ENCODE measurements at regions not wholly inside any gene's neighbourhood (a gene's known extent, or its start where the extent isn't known, plus 50 kb on each side); places are given as distances from the start of the nearest gene placed in this dataset.

DNA sequence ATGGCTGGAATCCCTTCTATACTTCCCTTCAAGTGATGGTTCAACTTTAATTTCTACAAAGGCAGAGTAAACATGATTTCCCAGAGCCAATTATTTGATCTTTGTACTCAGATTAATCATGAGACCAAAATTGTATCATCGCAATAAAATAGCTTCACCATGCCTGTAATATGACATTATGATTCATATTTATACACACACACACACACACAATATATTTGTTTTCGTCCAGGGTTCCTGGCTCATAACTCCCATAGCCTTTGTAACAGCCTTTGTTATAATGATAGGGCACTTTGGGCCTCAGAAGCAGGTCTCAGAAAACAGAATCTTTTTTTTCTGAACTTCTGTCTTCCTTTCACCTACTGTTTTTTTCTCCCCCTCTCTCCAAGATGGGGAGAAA is 270.6 kb downstream of the ADGRA3 start:
- no peak overlapping the region for H3K27ac Mint-ChIP-seq
- ATAC-seq (ENCODE audit: low read depth) (no peak), DNase-seq (no peak)
- no peaks in the 10 kb centered on the region for H3K36me3 Mint-ChIP-seq
- no peak overlapping the region for H3K4me3 Mint-ChIP-seq
- H3K27me3 Mint-ChIP-seq, result no peaks in the 10 kb centered on the region
- POLR2A ChIA-PET, result no interaction called here
- peaks cover 9% of the 10 kb centered on the region for H3K4me1 Mint-ChIP-seq
- no peaks in the 10 kb centered on the region for H3K9me3 Mint-ChIP-seq

DNA sequence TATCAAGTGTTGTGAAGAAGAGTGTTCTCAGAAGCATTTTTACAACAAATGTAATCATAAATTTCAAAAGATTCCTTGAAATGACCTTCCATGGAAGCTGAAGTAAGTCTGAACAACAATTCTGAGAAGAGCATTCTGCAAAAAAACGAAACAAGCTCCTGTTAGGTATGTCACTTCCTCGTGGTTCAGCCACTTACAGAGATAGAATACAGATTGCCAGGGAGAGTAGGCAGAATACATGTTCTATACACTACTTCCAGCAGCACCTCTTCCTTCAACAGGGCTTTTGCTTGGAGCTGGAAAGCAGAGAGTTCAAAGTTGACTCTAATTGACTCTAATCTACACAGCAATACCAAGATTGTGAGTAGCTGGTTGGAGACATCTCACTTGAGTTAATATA is 274.5 kb downstream of the ADGRA3 start:
- POLR2A ChIA-PET, result no interaction called here
- DNase-seq (no peak), ATAC-seq (ENCODE audit: low read depth) (peak; percentile 73)
- peak overlapping the region; percentile 75 for H3K27ac Mint-ChIP-seq
- H3K9me3 Mint-ChIP-seq, result no peaks in the 10 kb centered on the region
- H3K4me3 Mint-ChIP-seq, result peak overlapping the region; percentile 63
- H3K27me3 Mint-ChIP-seq, result no peaks in the 10 kb centered on the region
- H3K4me1 Mint-ChIP-seq, result peaks cover 10% of the 10 kb centered on the region
- no peaks in the 10 kb centered on the region for H3K36me3 Mint-ChIP-seq

DNA sequence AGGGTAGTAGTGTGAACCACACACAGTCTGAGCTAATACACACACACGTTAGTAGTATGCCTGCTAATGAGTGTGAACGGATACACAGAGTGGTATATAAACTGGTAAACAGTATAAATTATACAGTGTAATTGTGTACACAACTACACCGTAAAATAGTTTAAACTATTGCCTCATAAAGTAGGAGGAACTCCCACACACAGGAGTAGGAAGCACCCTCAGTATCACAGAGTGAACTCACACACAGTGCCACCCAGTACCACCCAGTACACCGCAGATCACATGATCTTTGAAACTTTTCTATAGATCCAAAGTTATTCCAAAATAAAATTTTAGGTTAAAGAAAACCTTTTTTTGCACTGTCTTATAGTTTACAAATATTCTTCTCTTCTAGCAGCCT is 275.1 kb downstream of the ADGRA3 start:
- no peak overlapping the region for H3K4me3 Mint-ChIP-seq
- no peaks in the 10 kb centered on the region for H3K36me3 Mint-ChIP-seq
- no peaks in the 10 kb centered on the region for H3K9me3 Mint-ChIP-seq
- no peak for DNase-seq
- peaks cover 10% of the 10 kb centered on the region for H3K4me1 Mint-ChIP-seq
- POLR2A ChIA-PET, result no interaction called here
- no peak for ATAC-seq (ENCODE audit: low read depth)
- H3K27ac Mint-ChIP-seq, result peak overlapping the region; percentile 47
- H3K27me3 Mint-ChIP-seq, result no peaks in the 10 kb centered on the region

DNA sequence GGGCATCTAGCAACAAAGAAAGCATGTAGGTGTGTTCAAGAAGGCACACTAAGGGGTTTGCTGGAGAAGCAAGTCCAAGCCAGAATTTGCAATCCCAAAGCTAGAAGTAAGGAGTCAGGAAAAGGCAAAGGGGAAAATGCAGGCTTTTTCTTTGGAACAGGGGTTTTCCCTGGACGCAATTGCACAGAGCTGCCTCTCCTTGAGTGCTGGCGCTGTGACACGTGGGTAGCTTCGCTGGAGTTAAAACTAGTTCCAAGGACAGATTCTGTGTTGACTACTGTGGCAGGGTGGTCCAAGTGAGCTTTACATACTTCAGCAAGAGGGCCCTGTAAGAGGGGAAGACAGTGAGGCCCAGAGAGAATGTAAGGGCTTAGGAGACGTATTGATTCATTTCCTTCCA is 277.1 kb downstream of the ADGRA3 start:
- Mint-ChIP-seq H3K9me3 (no peaks in the 10 kb centered on the region), H3K4me3 (no peak overlapping the region), H3K27ac (peak overlapping the region; percentile 67), H3K4me1 (peaks cover 8% of the 10 kb centered on the region), H3K36me3 (no peaks in the 10 kb centered on the region), H3K27me3 (no peaks in the 10 kb centered on the region)
- ATAC-seq (ENCODE audit: low read depth) (no peak), DNase-seq (no peak)
- POLR2A ChIA-PET, result no interaction called here

DNA sequence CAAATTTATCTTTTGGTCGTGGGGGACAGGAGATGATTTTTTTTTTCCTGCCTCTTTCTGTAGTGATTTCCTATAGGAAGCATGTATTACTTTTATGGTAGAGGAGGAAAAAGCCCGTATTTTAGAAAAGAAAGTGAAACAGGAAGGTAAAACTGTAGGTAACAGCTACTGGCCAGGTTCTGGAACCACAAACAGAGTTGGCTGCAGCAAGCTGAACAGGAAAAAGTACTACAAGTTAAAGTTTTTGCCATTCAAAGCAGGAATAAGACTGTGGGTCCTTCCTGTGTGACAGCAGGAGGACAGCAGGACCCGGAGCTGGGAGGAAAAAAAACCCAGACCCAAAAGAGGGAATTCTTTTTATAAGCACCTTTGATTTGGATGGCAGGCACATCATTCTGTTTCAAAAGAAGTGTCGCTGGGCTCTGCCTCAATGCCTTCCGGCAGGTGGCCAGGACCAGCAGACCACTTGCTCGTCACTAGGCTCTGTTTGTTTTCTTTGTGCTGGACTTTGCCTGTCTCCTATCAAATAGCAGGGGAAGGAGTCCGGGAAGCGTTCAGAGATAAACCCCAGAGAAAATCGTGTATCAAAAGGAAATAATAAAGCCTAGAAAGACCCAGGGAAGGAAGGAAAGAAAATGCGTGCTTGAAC is 277.9 kb downstream of the ADGRA3 start:
- H3K27ac Mint-ChIP-seq, result peak overlapping the region; percentile 67
- DNase-seq (no peak), ATAC-seq (ENCODE audit: low read depth) (no peak)
- POLR2A ChIA-PET, result no interaction called here
- peak overlapping the region; percentile 74 for H3K4me3 Mint-ChIP-seq
- no peaks in the 10 kb centered on the region for H3K9me3 Mint-ChIP-seq
- no peaks in the 10 kb centered on the region for H3K36me3 Mint-ChIP-seq
- no peaks in the 10 kb centered on the region for H3K27me3 Mint-ChIP-seq
- peaks cover 7% of the 10 kb centered on the region for H3K4me1 Mint-ChIP-seq

DNA sequence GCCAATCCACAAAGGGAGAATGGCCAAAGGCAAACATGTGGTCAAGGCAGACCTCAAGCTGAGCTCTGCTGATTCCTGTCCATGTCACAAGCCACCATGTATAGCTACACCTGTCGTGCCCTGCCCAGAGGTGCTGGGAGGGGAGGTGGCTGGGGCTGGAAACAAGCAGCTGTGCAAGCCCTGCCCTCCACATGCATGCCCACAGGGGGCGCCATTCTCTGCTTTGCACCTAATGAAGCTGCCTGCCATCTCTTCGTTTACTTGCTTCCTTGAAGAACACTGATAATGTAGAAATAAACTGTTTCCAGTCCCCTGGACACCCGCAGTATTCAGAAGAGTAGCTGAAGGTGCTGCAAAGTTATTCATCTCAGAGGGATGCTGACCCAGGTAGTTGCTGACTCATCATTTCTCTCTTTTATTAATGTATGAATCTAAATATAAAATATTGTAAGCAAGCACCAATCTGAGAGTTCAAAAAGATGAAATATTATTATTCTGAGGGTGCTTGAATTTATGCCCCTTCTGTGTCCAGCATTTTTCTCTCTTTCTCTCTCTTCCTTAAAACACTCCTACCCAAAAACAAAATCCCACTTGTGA is 278.6 kb downstream of the ADGRA3 start:
- Mint-ChIP-seq H3K27me3 (no peaks in the 10 kb centered on the region), H3K27ac (peak overlapping the region; percentile 67), H3K9me3 (no peaks in the 10 kb centered on the region), H3K4me1 (peaks cover 7% of the 10 kb centered on the region), H3K4me3 (peak overlapping the region; percentile 74), H3K36me3 (no peaks in the 10 kb centered on the region)
- DNase-seq, result peak; percentile 64
- ATAC-seq (ENCODE audit: low read depth), result peak; percentile 68
- POLR2A ChIA-PET, result no interaction called here

GRCh38 chr4:22235698-22236097 is 280.2 kb downstream of the ADGRA3 start:
- Mint-ChIP-seq H3K4me3 (no peak overlapping the region), H3K9me3 (no peaks in the 10 kb centered on the region), H3K27me3 (no peaks in the 10 kb centered on the region), H3K4me1 (peaks cover 4% of the 10 kb centered on the region), H3K36me3 (no peaks in the 10 kb centered on the region), H3K27ac (no peak overlapping the region)
- POLR2A ChIA-PET, result no interaction called here
- ATAC-seq (ENCODE audit: low read depth) (no peak), DNase-seq (no peak)

GRCh38 chr4:22233230-22233629 is 282.6 kb downstream of the ADGRA3 start:
- DNase-seq (no peak), ATAC-seq (ENCODE audit: low read depth) (no peak)
- Mint-ChIP-seq H3K4me3 (no peak overlapping the region), H3K36me3 (no peaks in the 10 kb centered on the region), H3K27ac (no peak overlapping the region), H3K4me1 (peaks cover 2% of the 10 kb centered on the region), H3K9me3 (no peaks in the 10 kb centered on the region), H3K27me3 (no peaks in the 10 kb centered on the region)
- POLR2A ChIA-PET, result no interaction called here

GRCh38 chr4:22220965-22221364 is 272.4 kb upstream of the KCNIP4 start:
- ATAC-seq (ENCODE audit: low read depth) (no peak), DNase-seq (no peak)
- Mint-ChIP-seq H3K27me3 (no peaks in the 10 kb centered on the region), H3K9me3 (no peaks in the 10 kb centered on the region), H3K4me3 (no peak overlapping the region), H3K27ac (no peak overlapping the region), H3K36me3 (no peaks in the 10 kb centered on the region), H3K4me1 (no peaks in the 10 kb centered on the region)
- POLR2A ChIA-PET, result no interaction called here

- no peak overlapping the region for H3K27ac Mint-ChIP-seq
- no peaks in the 10 kb centered on the region for H3K36me3 Mint-ChIP-seq
- POLR2A ChIA-PET, result no interaction called here
- DNase-seq (no peak), ATAC-seq (ENCODE audit: low read depth) (no peak)
- no peaks in the 10 kb centered on the region for H3K4me1 Mint-ChIP-seq
- H3K4me3 Mint-ChIP-seq, result no peak overlapping the region
- H3K9me3 Mint-ChIP-seq, result no peaks in the 10 kb centered on the region
- H3K27me3 Mint-ChIP-seq, result no peaks in the 10 kb centered on the region
Observed at GRCh38 chr4:22217480-22217879, 268.9 kb upstream of the KCNIP4 start.

DNA sequence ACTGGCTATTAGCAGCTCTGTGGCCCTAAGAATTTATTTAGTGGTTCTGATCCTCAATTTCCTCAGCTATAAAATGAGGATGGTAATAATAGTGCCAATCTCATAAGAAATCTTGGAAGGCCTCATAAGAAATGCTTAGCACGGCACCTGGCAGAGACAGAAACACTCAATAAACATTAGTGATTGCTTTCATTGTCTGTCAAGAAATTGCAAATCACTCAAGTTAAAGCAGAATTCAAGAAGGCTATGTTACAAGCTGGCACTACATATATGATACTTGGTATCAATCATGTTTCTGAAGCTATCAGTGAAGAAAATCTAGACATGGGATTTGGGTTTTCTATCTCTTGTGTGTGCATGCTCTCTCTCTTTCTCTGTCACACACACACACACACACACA is 267.7 kb upstream of the KCNIP4 start:
- no peaks in the 10 kb centered on the region for H3K4me1 Mint-ChIP-seq

GRCh38 chr4:22215084-22215483 is 266.5 kb upstream of the KCNIP4 start:
- Mint-ChIP-seq H3K36me3 (no peaks in the 10 kb centered on the region), H3K4me3 (no peak overlapping the region), H3K27me3 (no peaks in the 10 kb centered on the region), H3K4me1 (no peaks in the 10 kb centered on the region), H3K27ac (no peak overlapping the region), H3K9me3 (no peaks in the 10 kb centered on the region)
- ATAC-seq (ENCODE audit: low read depth), result no peak
- DNase-seq, result no peak
- POLR2A ChIA-PET, result no interaction called here

More for the DNA sequence above, 267.7 kb upstream of the KCNIP4 start:
- ATAC-seq (ENCODE audit: low read depth) (no peak), DNase-seq (no peak)
- Mint-ChIP-seq H3K4me3 (no peak overlapping the region), H3K27ac (no peak overlapping the region), H3K36me3 (no peaks in the 10 kb centered on the region), H3K9me3 (no peaks in the 10 kb centered on the region), H3K27me3 (no peaks in the 10 kb centered on the region)
- POLR2A ChIA-PET, result no interaction called here

DNA sequence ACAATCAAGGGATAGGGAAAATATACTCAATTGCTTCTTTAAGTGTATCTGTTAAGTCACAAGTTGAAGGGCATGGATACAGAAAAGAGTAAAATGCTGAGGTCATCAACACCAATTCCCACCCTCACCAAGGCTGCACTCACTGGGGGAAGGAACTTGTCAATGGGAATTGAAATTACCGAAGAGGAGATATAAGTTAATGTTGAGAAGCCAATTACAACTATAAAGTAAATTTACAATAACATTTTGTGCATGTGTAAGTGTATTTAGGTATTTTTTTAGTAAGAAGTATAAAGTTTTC is 255.1 kb upstream of the KCNIP4 start:
- POLR2A ChIA-PET, result no interaction called here
- H3K36me3 Mint-ChIP-seq, result no peaks in the 10 kb centered on the region
- H3K4me1 Mint-ChIP-seq, result no peaks in the 10 kb centered on the region
- ATAC-seq (ENCODE audit: low read depth) (no peak), DNase-seq (no peak)
- H3K27me3 Mint-ChIP-seq, result no peaks in the 10 kb centered on the region
- no peak overlapping the region for H3K4me3 Mint-ChIP-seq
- H3K9me3 Mint-ChIP-seq, result no peaks in the 10 kb centered on the region
- no peak overlapping the region for H3K27ac Mint-ChIP-seq

GRCh38 chr4:22202975-22203710 is 254.6 kb upstream of the KCNIP4 start:
- Mint-ChIP-seq H3K9me3 (no peaks in the 10 kb centered on the region), H3K4me1 (no peaks in the 10 kb centered on the region), H3K27me3 (no peaks in the 10 kb centered on the region), H3K27ac (no peak overlapping the region), H3K36me3 (no peaks in the 10 kb centered on the region), H3K4me3 (no peak overlapping the region)
- ATAC-seq (ENCODE audit: low read depth) (no peak), DNase-seq (no peak)
- POLR2A ChIA-PET, result no interaction called here

All from activated naive CD8-positive, alpha-beta T cell treated with anti-CD3 and anti-CD28 coated beads, Interleukin-2, amount 10 ng/mL, durations not matched to agents 7 days and 5 days (primary cell).